Kidney (tissue), 13 donors: ENCODE measurements at regions not wholly inside any gene's neighbourhood (a gene's known extent, or its start where the extent isn't known, plus 50 kb on each side); places are given as distances from the start of the nearest gene placed in this dataset.

Source experiments
- DNase-seq, 5 donors: peaks; one replicate each; pipeline ENCODE4 v3.0.0-alpha.2; 2013 to 2020
- FAIRE-seq: peaks from 2 replicates; lab custom pipeline; 2012; peaks lifted over from hg19 to GRCh38; lab: Jason Lieb, UNC
- H3K27ac ChIP-seq, 2 donors: one replicate each; pipeline ENCODE4 v1.7.0; 2013; ENCODE audit warnings: low read depth in 2 of 2, low read length in 2 of 2, inconsistent platforms in 1 of 2
- H3K27me3 ChIP-seq: one replicate; pipeline ENCODE4 v1.7.1; 2013; ENCODE audit warnings: low read length, inconsistent platforms; ENCODE audit not compliant: control insufficient read depth, insufficient read depth
- H3K36me3 ChIP-seq, 3 donors: one replicate each; pipeline versions ENCODE4 v1.7.0 to v1.7.1; 2013; ENCODE audit warnings: low read length in 3 of 3, control low read depth in 1 of 3, inconsistent platforms in 1 of 3; ENCODE audit not compliant: insufficient read depth in 3 of 3, control insufficient read depth in 2 of 3
- H3K4me1 ChIP-seq, 3 donors: one replicate each; pipeline versions ENCODE4 v1.7.0 to v1.7.1; 2013; ENCODE audit warnings: low read length in 3 of 3, inconsistent platforms in 1 of 3, low read depth in 1 of 3; ENCODE audit not compliant: control insufficient read depth in 2 of 3, insufficient read depth in 2 of 3
- H3K4me3 ChIP-seq, 3 donors: one replicate each; pipeline versions ENCODE4 v1.7.0 to v1.8.1; 2013; ENCODE audit warnings: low read length in 3 of 3, control low read depth in 1 of 3, inconsistent platforms in 1 of 3
- H3K9ac ChIP-seq, 3 donors: one replicate each; pipeline versions ENCODE4 v1.7.0 to v1.7.1; 2013; ENCODE audit warnings: low read length in 3 of 3, control low read depth in 1 of 3, inconsistent platforms in 1 of 3
- H3K9me3 ChIP-seq, 3 donors: one replicate each; pipeline versions ENCODE4 v1.7.0 to v1.7.1; 2013; ENCODE audit warnings: low read length in 3 of 3, control low read depth in 1 of 3, inconsistent platforms in 1 of 3; ENCODE audit not compliant: control insufficient read depth in 2 of 3, insufficient read depth in 1 of 3
- intact Hi-C: fragments of 100-400 bp; cut with DNase I; formaldehyde crosslinking; loops from one replicate; pipeline ENCODE4 v1.11.1; 2022
- TF ChIP-seq, protein P1 (sequence below): IDR thresholded peaks from 3 replicates; pipeline ENCODE4 v1.5.1; 2012; ENCODE audit warnings: mild to moderate bottlenecking, moderate library complexity, borderline replicate concordance; ENCODE audit not compliant: insufficient read depth; ENCODE audit errors: extremely low read depth
- donor health status: control.
- donor health status: control.
- donor health status: control.
- donor health status: control.
- donor health status: control.
- donor health status: DM: yes; HTN: yes; CAD: no.
- donor health status: Normal renal cell carcinoma (clear cell type).

DNA sequence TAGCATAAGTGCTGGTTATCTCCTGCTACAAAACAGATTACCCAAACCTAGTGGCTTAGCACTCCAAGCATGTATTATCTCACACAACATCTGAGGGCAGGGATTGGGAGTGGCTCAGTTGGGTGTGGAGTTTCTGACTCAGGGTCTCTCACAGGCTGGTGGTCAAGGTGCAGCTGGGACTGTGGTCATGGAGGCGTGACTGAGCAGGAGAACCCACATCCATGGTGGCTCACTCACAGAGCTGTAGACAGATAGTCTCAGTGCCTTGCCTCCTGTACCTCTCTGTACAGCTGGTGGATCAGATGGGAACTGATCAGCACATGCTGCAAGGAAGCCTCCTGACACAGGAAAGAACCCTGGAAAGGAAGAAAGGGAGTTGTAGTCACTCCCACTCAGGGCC lies 83.1 kb upstream of the CST7 start:
- intact Hi-C loops: no loop called here
- TF ChIP-seq, protein P1, sequence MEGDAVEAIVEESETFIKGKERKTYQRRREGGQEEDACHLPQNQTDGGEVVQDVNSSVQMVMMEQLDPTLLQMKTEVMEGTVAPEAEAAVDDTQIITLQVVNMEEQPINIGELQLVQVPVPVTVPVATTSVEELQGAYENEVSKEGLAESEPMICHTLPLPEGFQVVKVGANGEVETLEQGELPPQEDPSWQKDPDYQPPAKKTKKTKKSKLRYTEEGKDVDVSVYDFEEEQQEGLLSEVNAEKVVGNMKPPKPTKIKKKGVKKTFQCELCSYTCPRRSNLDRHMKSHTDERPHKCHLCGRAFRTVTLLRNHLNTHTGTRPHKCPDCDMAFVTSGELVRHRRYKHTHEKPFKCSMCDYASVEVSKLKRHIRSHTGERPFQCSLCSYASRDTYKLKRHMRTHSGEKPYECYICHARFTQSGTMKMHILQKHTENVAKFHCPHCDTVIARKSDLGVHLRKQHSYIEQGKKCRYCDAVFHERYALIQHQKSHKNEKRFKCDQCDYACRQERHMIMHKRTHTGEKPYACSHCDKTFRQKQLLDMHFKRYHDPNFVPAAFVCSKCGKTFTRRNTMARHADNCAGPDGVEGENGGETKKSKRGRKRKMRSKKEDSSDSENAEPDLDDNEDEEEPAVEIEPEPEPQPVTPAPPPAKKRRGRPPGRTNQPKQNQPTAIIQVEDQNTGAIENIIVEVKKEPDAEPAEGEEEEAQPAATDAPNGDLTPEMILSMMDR: no peak

DNA sequence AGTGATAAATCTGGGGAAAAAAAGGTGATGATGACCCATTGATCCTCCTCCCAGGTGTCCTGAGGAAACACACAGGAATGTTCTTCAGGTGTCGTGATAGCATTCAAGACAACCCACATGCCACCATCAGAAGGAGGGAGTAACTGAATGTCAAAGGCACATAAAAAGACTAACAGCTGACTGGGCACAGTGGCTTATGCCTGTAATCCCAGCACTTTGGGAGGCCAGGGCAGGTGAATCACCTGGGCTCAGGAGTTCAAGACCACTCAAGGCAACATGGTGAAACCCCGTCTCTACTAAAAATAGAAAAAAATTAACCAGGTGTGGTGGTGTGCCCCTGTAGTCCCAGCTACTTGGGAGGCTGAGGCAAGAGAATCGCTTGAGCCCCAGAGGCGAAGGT lies 82.3 kb upstream of the CST7 start:
- H3K9me3 ChIP-seq: peaks cover 3 to 9% (median 5%) of the 10 kb centered on the region in 3 donors
- no peaks in the 10 kb centered on the region for H3K27me3 ChIP-seq
- TF ChIP-seq, protein P1: no peak
- no peak overlapping the region for H3K27ac ChIP-seq
- H3K4me3 ChIP-seq: no peak overlapping the region
- H3K36me3 ChIP-seq: no peaks in the 10 kb centered on the region
- H3K4me1 ChIP-seq: peaks cover 0 to 4% (median 0%) of the 10 kb centered on the region in 3 donors
- no peak overlapping the region for H3K9ac ChIP-seq
- no peak for DNase-seq
- FAIRE-seq: no peak
- intact Hi-C loops: no loop called here

More for the DNA sequence above, 83.1 kb upstream of the CST7 start:
- H3K4me3 ChIP-seq: no peak overlapping the region
- no peaks in the 10 kb centered on the region for H3K36me3 ChIP-seq
- FAIRE-seq (no peak), DNase-seq (no peak)
- H3K27ac ChIP-seq: no peak overlapping the region
- peaks cover 0 to under 1% (median 0%) of the 10 kb centered on the region in 3 donors for H3K4me1 ChIP-seq
- H3K27me3 ChIP-seq: no peaks in the 10 kb centered on the region
- H3K9ac ChIP-seq: no peak overlapping the region
- H3K9me3 ChIP-seq: peaks cover 3 to 9% (median 5%) of the 10 kb centered on the region in 3 donors

DNA sequence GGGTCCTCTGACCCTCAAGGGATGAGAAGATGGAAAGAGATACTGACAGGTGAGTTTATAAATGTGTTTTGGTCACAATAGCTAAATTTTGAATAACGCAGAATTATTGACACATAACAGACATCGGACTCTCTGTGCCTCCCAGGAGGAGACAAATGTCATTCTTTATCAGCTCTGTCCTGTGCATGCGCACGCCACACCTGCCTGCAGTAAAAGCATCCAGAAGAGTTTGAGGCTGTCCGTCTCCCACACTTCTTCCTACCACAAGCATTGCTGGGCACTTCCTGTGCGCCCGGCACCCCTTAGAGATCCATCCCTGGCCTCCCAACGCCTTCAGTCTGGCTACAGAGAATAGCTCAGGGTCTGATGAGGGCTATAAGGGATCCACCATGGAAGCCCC lies 81.5 kb upstream of the CST7 start:
- TF ChIP-seq, protein P1: no peak
- Histone ChIP-seq H3K9ac (no peak overlapping the region), H3K27ac (no peak overlapping the region), H3K27me3 (no peaks in the 10 kb centered on the region), H3K4me1 (peaks cover 0 to 4% (median 0%) of the 10 kb centered on the region in 3 donors), H3K9me3 (peaks cover 3 to 9% (median 5%) of the 10 kb centered on the region in 3 donors), H3K36me3 (no peaks in the 10 kb centered on the region), H3K4me3 (no peak overlapping the region)
- DNase-seq (no peak), FAIRE-seq (no peak)
- intact Hi-C loops: no loop called here

DNA sequence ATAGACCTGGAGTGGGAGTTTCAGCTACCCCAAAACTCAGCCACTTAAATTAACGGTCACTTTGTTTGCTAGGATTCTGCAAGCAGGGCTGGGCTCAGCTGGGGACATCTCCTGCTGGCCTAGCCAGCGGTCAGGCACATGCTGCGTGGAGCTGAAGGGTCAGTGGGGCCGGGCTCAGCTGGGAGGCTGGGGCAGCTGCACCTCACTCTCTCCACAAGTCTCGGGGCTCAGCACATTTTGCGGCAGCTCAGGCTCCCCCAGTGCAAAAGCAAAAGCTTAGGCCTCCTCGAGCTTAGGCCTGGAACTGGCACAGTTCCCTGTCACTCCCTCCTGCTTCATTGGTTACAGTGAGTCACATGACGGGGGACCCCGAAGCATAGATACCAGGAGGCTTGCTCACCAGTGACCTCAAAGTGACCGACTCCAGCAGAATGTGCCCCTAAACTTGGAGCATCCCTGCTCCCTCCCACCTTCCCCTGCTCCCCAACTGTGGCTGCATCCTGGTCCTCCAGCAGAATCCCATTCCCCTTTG lies 80.6 kb upstream of the CST7 start:
- DNase-seq: no peak
- no peak overlapping the region for H3K9ac ChIP-seq
- TF ChIP-seq, protein P1: no peak
- FAIRE-seq: no peak
- H3K27ac ChIP-seq: no peak overlapping the region
- H3K27me3 ChIP-seq: no peaks in the 10 kb centered on the region
- intact Hi-C loops: no loop called here
- peaks cover 3 to 9% (median 5%) of the 10 kb centered on the region in 3 donors for H3K9me3 ChIP-seq
- no peaks in the 10 kb centered on the region for H3K36me3 ChIP-seq
- no peak overlapping the region for H3K4me3 ChIP-seq
- peaks cover 0 to 4% (median 0%) of the 10 kb centered on the region in 3 donors for H3K4me1 ChIP-seq
